Smooth muscle cell (in vitro differentiated cells): ENCODE measurements at regions not wholly inside any gene's neighbourhood (a gene's known extent, or its start where the extent isn't known, plus 50 kb on each side); places are given as distances from the start of the nearest gene placed in this dataset.
"Not testable (repeated sequence)": the region's sequence is repeated elsewhere in the genome, so short reads cannot be mapped to it uniquely, and the experiment has no call there.

Source experiments
- DNase-seq: peaks from one replicate; lab custom pipeline; 2025; ENCODE audit not compliant: unreplicated experiment; lab: John Stamatoyannopoulos, UW
- H2AFZ ChIP-seq: fragments of 200-600 bp; sonication (generic); 2 replicates; pipeline ENCODE4 v1.6.0; 2016; ENCODE audit warnings: antibody characterized with exemption, low read depth, mild to moderate bottlenecking
- H3F3A ChIP-seq: fragments of 200-600 bp; sonication (generic); 2 replicates; pipeline ENCODE4 v1.6.0; 2017; ENCODE audit warnings: antibody characterized with exemption, low read depth
- H3K27ac ChIP-seq: fragments of 200-600 bp; sonication (generic); 2 replicates; pipeline ENCODE4 v1.5.1; 2016; ENCODE audit warnings: low read depth, mild to moderate bottlenecking
- H3K27me3 ChIP-seq: fragments of 200-600 bp; sonication (generic); 2 replicates; pipeline ENCODE4 v1.6.1; 2016; ENCODE audit warnings: low read depth, mild to moderate bottlenecking
- H3K36me3 ChIP-seq: fragments of 200-600 bp; sonication (generic); 2 replicates; pipeline ENCODE4 v1.5.1; 2016; ENCODE audit warnings: low read depth
- H3K4me1 ChIP-seq: fragments of 200-600 bp; sonication (generic); 2 replicates; pipeline ENCODE4 v1.5.1; 2016; ENCODE audit warnings: low read depth
- H3K4me2 ChIP-seq: fragments of 200-600 bp; sonication (generic); 2 replicates; pipeline ENCODE4 v1.6.0; 2016; ENCODE audit warnings: mild to moderate bottlenecking
- H3K4me3 ChIP-seq: fragments of 200-600 bp; sonication (generic); 2 replicates; pipeline ENCODE4 v1.5.1; 2016; ENCODE audit warnings: mild to moderate bottlenecking
- H3K79me2 ChIP-seq: fragments of 200-600 bp; sonication (generic); 2 replicates; pipeline ENCODE4 v1.6.0; 2016; ENCODE audit warnings: low read depth, mild to moderate bottlenecking
- H3K9ac ChIP-seq: fragments of 200-600 bp; sonication (generic); 2 replicates; pipeline ENCODE4 v1.6.0; 2016; ENCODE audit warnings: low read depth
- H3K9me3 ChIP-seq: fragments of 200-600 bp; sonication (generic); replicated peaks from 2 replicates; pipeline ENCODE4 v1.5.1; 2016; ENCODE audit warnings: low read depth
- H4K20me1 ChIP-seq: fragments of 200-600 bp; sonication (generic); 2 replicates; pipeline ENCODE4 v1.6.0; 2016; ENCODE audit warnings: low read depth
- WGBS: methylation state at CpG from one replicate; pipeline ENCODE4 v1.1.7; 2016; ENCODE audit warnings: low lambda C conversion rate; 5-methylcytosine and 5-hydroxymethylcytosine counted together
- TF ChIP-seq, protein P1 (sequence below): fragments of 200-600 bp; sonication (generic); IDR thresholded peaks from 2 replicates; pipeline ENCODE4 v1.5.1; 2017; ENCODE audit warnings: borderline replicate concordance, mild to moderate bottlenecking, antibody characterized with exemption; ENCODE audit not compliant: insufficient read depth, poor library complexity, severe bottlenecking

DNA sequence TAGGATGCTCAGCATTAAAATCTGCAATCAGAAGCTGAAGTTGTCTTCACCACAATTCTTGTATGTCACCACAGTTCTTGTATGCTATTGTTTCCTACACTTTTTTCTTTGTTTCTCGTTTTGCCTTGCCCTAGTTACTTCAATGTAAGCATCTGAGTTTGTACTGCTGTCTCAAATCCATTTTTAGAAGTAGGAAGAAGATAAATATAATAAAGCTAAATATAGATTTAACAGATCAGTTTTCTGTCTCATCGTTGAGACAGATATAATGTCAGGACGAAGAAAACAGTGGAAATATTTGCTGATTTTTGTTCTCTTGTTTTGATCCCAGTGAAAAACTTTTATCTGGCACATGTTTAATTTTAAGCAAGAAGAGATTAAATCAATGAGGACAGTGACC is 318.0 kb downstream of the QKI start:
- no peak overlapping the region for H2AFZ ChIP-seq
- no peaks in the 10 kb centered on the region for H4K20me1 ChIP-seq
- 90% methylated on average over 3 of the region's 3 CpGs for WGBS
- no peaks in the 10 kb centered on the region for H3K36me3 ChIP-seq
- no peak for DNase-seq
- no peaks in the 10 kb centered on the region for H3K4me1 ChIP-seq
- H3F3A ChIP-seq, result no peaks in the 10 kb centered on the region
- H3K9me3 ChIP-seq, result no peaks in the 10 kb centered on the region
- H3K27me3 ChIP-seq, result no peaks in the 10 kb centered on the region
- no peak overlapping the region for H3K4me2 ChIP-seq
- H3K4me3 ChIP-seq, result no peak overlapping the region
- no peak overlapping the region for H3K9ac ChIP-seq
- H3K79me2 ChIP-seq, result no peaks in the 10 kb centered on the region
- H3K27ac ChIP-seq, result no peak overlapping the region
- TF ChIP-seq, protein P1, sequence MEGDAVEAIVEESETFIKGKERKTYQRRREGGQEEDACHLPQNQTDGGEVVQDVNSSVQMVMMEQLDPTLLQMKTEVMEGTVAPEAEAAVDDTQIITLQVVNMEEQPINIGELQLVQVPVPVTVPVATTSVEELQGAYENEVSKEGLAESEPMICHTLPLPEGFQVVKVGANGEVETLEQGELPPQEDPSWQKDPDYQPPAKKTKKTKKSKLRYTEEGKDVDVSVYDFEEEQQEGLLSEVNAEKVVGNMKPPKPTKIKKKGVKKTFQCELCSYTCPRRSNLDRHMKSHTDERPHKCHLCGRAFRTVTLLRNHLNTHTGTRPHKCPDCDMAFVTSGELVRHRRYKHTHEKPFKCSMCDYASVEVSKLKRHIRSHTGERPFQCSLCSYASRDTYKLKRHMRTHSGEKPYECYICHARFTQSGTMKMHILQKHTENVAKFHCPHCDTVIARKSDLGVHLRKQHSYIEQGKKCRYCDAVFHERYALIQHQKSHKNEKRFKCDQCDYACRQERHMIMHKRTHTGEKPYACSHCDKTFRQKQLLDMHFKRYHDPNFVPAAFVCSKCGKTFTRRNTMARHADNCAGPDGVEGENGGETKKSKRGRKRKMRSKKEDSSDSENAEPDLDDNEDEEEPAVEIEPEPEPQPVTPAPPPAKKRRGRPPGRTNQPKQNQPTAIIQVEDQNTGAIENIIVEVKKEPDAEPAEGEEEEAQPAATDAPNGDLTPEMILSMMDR, result no peak

DNA sequence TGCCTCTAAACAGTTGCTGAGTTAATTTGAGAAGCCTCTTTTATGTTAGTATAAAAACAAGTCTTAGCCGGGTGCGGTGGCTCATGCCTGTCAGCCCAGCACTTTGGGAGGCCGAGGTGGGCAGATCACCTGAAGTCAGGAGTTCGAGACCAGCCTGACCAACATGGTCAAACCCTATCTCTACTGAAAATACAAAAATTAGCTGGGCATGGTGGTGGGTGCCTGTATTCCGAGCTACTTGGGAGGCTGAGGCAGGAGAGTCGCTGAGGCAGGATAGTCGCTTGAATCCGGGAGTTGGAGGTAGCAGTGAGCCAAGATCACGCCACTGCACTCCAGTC is 317.5 kb downstream of the QKI start:
- H3K27me3 ChIP-seq, H3K9me3 ChIP-seq, H3K9ac ChIP-seq, H3K79me2 ChIP-seq, H4K20me1 ChIP-seq, H2AFZ ChIP-seq, H3K4me1 ChIP-seq, H3K27ac ChIP-seq, H3F3A ChIP-seq, H3K4me3 ChIP-seq, DNase-seq, H3K36me3 ChIP-seq, H3K4me2 ChIP-seq: not testable (repeated sequence)
- 99% methylated on average over 9 of the region's 9 CpGs for WGBS

DNA sequence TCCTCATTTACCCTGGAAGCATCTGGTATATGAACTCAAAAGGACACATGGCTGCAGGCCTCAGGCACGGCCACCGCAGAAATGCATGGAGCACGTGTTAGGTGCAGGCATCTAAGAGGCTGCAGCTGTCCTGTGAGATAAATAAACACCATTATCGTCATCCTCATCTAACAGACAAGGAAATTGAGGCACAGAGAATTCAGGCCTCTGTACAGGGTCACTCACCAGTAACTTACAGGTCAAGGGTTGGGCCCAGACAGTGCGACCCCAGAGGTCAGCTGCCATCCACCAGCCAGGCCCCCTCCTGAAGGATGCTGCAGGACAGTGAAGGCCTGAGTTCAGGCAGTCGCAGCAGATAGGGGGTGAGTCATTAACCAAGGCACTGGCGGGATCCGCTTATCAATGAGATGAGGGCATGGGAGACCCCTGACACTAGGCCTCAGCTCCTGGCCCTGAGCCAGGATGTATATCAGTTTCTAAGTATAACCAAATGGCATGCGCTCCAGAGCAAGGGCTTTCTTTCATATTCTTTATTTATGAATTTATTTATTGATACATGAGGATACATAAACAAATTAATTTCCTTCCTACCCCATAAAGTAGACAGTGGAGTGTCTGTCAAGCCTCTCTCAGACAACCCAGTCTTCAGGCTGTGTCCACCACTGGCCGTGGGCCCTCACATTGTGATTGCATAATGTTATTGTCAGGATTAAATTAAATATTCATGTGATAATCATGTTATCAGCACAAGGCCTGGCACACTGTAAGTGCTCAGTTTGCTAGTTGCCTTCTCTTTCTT is 316.9 kb downstream of the QKI start:
- Histone ChIP-seq H3K27me3 (no peaks in the 10 kb centered on the region), H3K9ac (no peak overlapping the region), H3K36me3 (no peaks in the 10 kb centered on the region), H3K79me2 (no peaks in the 10 kb centered on the region), H3K27ac (no peak overlapping the region), H2AFZ (no peak overlapping the region), H3K4me1 (no peaks in the 10 kb centered on the region), H3K4me2 (no peak overlapping the region), H3K9me3 (no peaks in the 10 kb centered on the region), H4K20me1 (no peaks in the 10 kb centered on the region), H3K4me3 (no peak overlapping the region), H3F3A (no peaks in the 10 kb centered on the region)
- no peak for DNase-seq
- TF ChIP-seq, protein P1, result no peak
- WGBS, result 57% methylated on average over 10 of the region's 10 CpGs

DNA sequence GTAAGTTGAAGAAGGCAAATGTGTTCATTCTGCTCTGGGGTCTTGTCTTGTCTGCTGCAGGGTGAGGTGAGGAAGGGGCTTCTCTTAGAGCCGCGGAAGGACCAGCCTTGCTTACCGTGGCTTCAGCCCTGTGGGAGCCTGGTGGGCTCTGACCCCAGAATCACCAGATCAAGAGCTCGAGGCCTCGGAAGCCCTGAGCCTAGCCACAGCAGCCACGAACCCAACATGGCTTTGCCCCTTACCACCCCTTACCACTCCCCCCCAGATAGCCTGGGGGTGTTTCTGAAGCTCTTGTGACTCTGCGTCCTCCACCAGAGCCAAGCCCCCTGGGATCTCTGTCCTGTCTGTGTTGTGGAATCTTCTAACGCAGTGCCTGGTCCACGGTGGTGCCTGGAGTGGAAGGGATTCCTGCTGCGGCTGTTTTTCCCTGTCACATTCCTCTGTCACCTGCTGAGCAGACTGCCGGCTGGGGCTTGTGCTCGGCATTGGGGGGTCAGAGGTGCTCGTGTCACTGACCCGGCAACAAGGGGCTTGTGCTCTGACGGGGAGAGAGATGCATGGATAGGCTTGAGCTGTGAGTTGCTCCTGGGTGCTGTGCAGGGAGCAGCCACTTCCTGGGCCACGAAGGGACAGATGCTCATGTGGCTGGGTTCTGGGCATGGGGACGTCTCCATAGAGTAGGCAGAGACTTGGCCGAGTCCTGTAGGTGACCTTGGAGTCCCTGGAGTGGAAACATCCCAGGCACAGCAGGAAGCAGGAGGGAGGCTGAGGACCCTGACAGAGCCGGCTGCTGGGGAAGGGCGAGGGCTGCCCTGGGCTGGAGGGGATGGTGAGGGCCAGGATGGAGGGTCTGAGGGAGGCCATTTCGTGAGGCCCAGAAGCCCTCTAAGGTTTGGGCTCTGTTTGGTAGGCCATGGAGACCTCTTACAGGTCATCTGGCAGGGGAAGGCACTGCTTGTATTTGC is 316.0 kb downstream of the QKI start:
- no peaks in the 10 kb centered on the region for H3K9me3 ChIP-seq
- no peak overlapping the region for H2AFZ ChIP-seq
- no peak overlapping the region for H3K27ac ChIP-seq
- H3K4me1 ChIP-seq, result no peaks in the 10 kb centered on the region
- no peaks in the 10 kb centered on the region for H4K20me1 ChIP-seq
- H3F3A ChIP-seq, result no peaks in the 10 kb centered on the region
- TF ChIP-seq, protein P1, result no peak
- no peaks in the 10 kb centered on the region for H3K36me3 ChIP-seq
- no peaks in the 10 kb centered on the region for H3K27me3 ChIP-seq
- H3K79me2 ChIP-seq, result no peaks in the 10 kb centered on the region
- H3K4me3 ChIP-seq, result no peak overlapping the region
- no peak for DNase-seq
- H3K9ac ChIP-seq, result no peak overlapping the region
- 91% methylated on average over 21 of the region's 21 CpGs for WGBS
- no peak overlapping the region for H3K4me2 ChIP-seq
